ENCODE measurements at regions not wholly inside any gene's neighbourhood (a gene's known extent, or its start where the extent isn't known, plus 50 kb on each side); places are given as distances from the start of the nearest gene placed in this dataset.
A peak's percentile ranks its signal among the peaks of the same experiment; 100 is the strongest.

DNA sequence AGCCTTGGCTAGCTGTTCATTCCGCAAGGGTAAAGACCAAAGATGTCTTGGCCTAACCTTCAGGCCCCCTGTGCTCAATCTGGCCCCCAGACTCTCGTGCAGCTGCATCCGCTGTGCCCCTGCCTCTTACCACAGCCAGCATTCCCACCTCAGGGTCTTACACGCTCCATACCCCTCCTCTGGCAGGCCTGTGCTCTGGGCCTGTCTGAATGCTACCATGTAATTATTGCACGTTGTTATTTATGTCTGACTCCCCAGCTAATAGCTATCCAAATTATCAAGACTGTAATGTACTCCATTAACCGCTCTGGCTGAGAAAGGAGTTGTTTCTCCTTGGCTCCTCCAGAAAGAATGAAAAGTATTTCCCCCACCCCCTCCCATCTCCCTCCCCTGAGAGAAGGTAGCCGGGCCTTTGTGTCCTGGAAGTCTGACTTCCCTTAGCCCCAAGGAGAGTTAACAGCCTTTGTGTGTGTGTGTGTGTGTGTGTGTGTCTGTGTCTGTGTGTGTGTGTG lies 54.5 kb upstream of the UBE2E1 start:
- peaks cover 0 to 1% of the 10 kb centered on the region in 2 donors for H3K27me3 ChIP-seq (ENCODE audit: control insufficient read depth in 1 of 2, insufficient read depth in 2 of 2, low read length in 1 of 2)
- H3K4me3 ChIP-seq (ENCODE audit: low read length in 2 of 2) = no peak overlapping the region
- intact Hi-C loops (cut with DNase I) = no loop called here
- DNase-seq (no peak), ATAC-seq (ENCODE audit: low FRiP score) (peak; percentile 42)
- no peaks in the 10 kb centered on the region for H3K36me3 ChIP-seq (ENCODE audit: control insufficient read depth in 1 of 2, insufficient read depth in 2 of 2, low read length in 1 of 2)
- no peaks in the 10 kb centered on the region for H3K9me3 ChIP-seq (ENCODE audit: control insufficient read depth, low read length)
- 55 to 57% methylated on average over 7 of the region's 7 CpGs for WGBS, 2 donors
- no peak overlapping the region for H3K27ac ChIP-seq (ENCODE audit: low read depth in 1 of 2, low read length in 2 of 2)
- no peaks in the 10 kb centered on the region for H3K4me1 ChIP-seq (ENCODE audit: control insufficient read depth in 1 of 2, insufficient read depth in 2 of 2, low read length in 2 of 2)

DNA sequence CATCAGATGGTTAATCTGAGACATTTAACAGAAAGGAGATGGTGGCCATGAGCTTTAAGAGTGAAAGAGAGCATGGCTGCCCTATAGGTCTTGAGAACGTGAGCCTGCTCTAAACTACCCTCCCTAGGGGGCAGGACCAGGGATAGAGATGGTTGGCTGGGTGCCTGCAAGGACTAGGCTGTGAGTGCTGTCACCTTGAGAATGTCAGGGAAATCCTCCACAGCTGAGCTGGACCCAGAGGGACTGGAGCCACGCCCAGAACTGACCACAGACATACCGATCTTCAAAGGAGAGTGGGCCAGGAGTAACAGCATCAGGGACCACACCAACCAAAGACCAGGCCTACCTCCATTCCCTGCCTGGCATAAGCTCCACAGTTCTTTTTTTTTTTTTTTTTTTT lies 53.6 kb upstream of the UBE2E1 start:
- H3K36me3 ChIP-seq (ENCODE audit: control insufficient read depth in 1 of 2, insufficient read depth in 2 of 2, low read length in 1 of 2) = no peaks in the 10 kb centered on the region
- no peaks in the 10 kb centered on the region for H3K27me3 ChIP-seq (ENCODE audit: control insufficient read depth in 1 of 2, insufficient read depth in 2 of 2, low read length in 1 of 2)
- H3K4me3 ChIP-seq (ENCODE audit: low read length in 2 of 2) = no peak overlapping the region
- intact Hi-C loops (cut with DNase I) = no loop called here
- no peaks in the 10 kb centered on the region for H3K4me1 ChIP-seq (ENCODE audit: control insufficient read depth in 1 of 2, insufficient read depth in 2 of 2, low read length in 2 of 2)
- H3K9me3 ChIP-seq (ENCODE audit: control insufficient read depth, low read length) = no peaks in the 10 kb centered on the region
- no peak overlapping the region for H3K27ac ChIP-seq (ENCODE audit: low read depth in 1 of 2, low read length in 2 of 2)
- DNase-seq (no peak), ATAC-seq (ENCODE audit: low FRiP score) (no peak)
- 92 to 93% methylated on average over 3 of the region's 3 CpGs for WGBS, 2 donors

DNA sequence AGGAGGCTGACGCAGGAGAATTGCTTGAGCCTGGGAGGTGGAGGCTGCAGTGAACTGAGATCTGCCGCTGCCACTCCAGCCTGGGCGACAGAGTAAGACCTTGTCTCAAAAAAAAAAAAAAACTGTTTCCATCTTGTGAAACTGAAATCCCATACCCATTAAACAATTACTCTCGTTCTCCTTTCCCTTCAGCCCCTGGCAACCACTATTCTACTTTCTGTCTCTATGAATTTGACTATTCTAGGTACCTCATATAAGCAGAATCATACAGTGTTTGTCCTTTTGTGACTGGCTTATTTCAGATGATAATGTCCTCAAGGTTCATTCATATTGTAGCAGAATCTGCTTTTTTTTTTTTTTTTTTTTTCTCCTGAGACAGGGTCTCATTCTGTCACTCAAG lies 51.5 kb upstream of the UBE2E1 start:
- no peaks in the 10 kb centered on the region for H3K4me1 ChIP-seq (ENCODE audit: control insufficient read depth in 1 of 2, insufficient read depth in 2 of 2, low read length in 2 of 2)
- H3K4me3 ChIP-seq (ENCODE audit: low read length in 2 of 2) = no peak overlapping the region
- H3K27ac ChIP-seq (ENCODE audit: low read depth in 1 of 2, low read length in 2 of 2) = no peak overlapping the region
- H3K27me3 ChIP-seq (ENCODE audit: control insufficient read depth in 1 of 2, insufficient read depth in 2 of 2, low read length in 1 of 2) = no peaks in the 10 kb centered on the region
- 72 to 84% methylated on average over 4 of the region's 4 CpGs for WGBS, 2 donors
- intact Hi-C loops (cut with DNase I) = no loop called here
- H3K9me3 ChIP-seq (ENCODE audit: control insufficient read depth, low read length) = no peaks in the 10 kb centered on the region
- H3K36me3 ChIP-seq (ENCODE audit: control insufficient read depth in 1 of 2, insufficient read depth in 2 of 2, low read length in 1 of 2) = no peaks in the 10 kb centered on the region
- DNase-seq = no peak
- no peak for ATAC-seq (ENCODE audit: low FRiP score)

Data from aorta (tissue), 5 donors.